Prostate gland (tissue), 2 donors: ENCODE measurements at regions not wholly inside any gene's neighbourhood (a gene's known extent, or its start where the extent isn't known, plus 50 kb on each side); places are given as distances from the start of the nearest gene placed in this dataset.

Experiments used
- CTCF ChIP-seq, 4 experiments: fragments of 200-600 bp in 2 of 4; fragments of 450-650 bp in 2 of 4; sonication (generic) in 2 of 4; IDR thresholded peaks; 1 replicate in 3 of 4; 2 replicates in 1 of 4; pipeline ENCODE4 v1.5.1; 2016 to 2019; ENCODE audit warnings: antibody characterized with exemption in 4 of 4, mild to moderate bottlenecking in 2 of 4, moderate library complexity in 2 of 4
- POLR2AphosphoS5 ChIP-seq: sonication (generic); formaldehyde crosslinking; IDR thresholded peaks from one replicate; pipeline ENCODE4 v1.6.1; 2017; ENCODE audit warnings: antibody characterized with exemption

DNA sequence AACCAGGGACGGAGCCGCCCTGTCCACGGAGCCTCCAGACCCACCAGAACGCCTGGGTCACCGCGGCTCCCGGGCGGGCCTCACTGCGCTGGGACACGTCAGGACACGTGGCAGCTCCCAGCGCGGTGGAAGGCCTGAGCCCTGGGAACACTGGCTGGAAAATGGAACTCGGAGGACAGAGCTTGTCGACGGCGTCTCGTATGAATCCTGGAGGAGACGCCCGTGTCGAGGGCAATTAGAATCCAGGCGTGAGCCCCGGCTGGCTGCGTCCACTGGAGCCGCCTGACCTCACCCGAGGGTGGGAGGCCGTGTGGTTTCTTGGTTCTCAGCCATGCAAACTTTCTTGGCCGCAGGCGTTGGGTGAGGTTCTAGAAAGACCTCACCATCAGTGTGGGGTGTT, 173.9 kb downstream of the LAT start:
- no peak for TF ChIP-seq CTCF (IDR thresholded peaks at IDR 0.05)
- TF ChIP-seq POLR2AphosphoS5 = no peak
